GM19463 (cell line): ENCODE measurements at regions not wholly inside any gene's neighbourhood (a gene's known extent, or its start where the extent isn't known, plus 50 kb on each side); places are given as distances from the start of the nearest gene placed in this dataset.

Experiments used
- ATAC-seq: cut with Tn5 transposase; IDR thresholded peaks from one replicate; pipeline ENCODE4 v1.9.1; 2021; ENCODE audit warnings: mild to moderate bottlenecking, moderate library complexity; ENCODE audit not compliant: unreplicated experiment

DNA sequence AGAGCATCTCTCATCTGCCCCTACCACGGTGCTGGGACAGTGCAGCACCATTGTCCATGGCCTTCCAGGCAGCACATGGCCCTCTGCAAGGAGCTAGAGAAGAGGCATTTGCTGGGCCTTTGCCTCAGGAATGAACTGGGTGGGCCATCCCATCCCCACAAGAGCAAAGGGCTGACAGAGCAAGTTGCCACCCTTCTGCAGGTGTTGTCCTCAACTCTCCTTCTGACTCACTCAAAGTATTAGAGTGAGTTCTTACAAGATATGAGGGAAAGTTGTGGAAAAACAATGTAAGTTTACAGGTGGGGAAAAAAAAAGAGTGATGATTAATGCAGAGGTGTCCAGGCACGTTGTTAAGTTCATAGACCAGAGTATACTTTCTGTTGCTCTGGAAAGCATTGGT, 261.2 kb downstream of the SKIDA1 start:
- ATAC-seq = no peak

- ATAC-seq = no peak
Observed at GRCh38 chr10:21263839-21264238, 261.6 kb downstream of the SKIDA1 start.

- no peak for ATAC-seq
Observed at GRCh38 chr10:21263263-21263803, 262.1 kb downstream of the SKIDA1 start.

DNA sequence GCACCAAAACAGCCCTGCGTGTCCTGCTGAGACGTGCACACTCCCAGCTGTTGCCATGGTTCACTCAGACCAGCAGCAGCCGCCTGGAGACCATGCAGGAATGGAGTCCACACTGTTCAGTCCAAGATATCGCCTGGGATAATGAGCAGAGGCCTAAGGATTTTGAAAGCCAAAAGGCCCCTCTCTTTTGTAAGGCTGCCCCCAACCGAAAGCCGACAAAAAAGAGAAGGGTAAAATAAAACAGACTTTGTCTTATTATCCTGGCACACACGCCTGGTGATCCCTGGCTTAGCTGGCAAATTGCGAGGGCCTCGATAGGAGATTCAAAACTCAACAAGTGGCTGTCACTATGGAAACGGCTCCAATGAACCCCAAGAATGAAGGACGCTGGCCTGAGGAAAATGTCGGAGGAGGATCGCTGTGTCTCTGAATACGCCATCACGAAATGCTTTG, 263.6 kb downstream of the SKIDA1 start:
- ATAC-seq = no peak

DNA sequence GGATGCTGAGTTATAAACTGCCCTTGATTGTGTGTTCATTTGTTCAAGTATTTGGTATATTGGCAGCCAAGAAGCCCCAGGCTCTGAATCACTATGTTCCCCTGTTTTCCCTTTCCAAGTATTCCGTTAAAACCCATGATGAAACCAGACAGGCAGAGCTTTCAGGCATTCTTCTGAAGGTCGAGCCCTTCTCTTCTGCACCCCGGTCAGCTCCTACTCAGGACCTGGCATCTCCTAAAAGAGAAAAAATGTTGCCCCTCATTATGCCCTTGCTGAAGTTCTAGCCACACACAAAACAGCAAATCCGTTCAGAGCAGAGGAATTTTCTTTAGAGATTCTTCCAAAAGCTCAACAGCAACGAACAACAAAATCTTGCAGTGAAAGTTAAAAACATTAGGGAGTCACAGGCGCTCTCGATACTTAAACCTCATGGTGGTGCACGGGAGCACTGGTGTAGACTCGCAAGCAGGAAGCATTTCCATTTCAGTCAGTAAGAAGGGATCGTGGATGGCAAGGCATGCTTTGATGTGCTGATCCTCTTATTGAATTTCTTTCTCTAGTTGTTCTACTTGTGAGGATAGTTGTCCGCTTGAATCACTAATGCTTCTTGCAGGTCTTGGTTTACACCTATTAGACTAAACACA, 264.9 kb downstream of the SKIDA1 start:
- no peak for ATAC-seq

GRCh38 chr10:21260066-21260465, 265.4 kb downstream of the SKIDA1 start:
- ATAC-seq = no peak

- no peak for ATAC-seq
Observed at GRCh38 chr10:21257919-21258318, 267.6 kb downstream of the SKIDA1 start.

GRCh38 chr10:21257191-21257590, 268.3 kb downstream of the SKIDA1 start:
- no peak for ATAC-seq

- no peak for ATAC-seq
Observed at GRCh38 chr10:21249435-21249834, 276.0 kb downstream of the SKIDA1 start.

- no peak for ATAC-seq
Observed at GRCh38 chr10:21247592-21247991, 277.9 kb downstream of the SKIDA1 start.

DNA sequence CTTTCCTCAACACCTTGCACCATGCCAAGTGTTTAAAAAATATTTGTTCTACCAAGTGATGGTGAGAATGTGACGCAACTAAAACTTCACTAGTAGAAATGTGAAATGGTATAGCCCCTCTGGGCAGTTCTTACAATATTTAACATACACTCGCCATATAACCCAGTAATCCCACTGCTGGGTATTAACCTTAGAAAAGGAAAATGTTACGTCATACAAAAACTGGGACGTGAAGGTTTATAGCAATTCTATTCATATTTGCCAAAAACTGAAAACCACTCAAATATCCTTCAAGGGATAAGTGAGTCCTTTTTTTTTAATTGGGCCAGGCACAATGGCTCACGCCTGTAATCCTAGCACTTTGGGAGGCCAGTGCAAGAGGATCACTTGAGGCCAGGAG, 279.3 kb downstream of the SKIDA1 start:
- no peak for ATAC-seq

GRCh38 chr10:21243748-21244257, 281.7 kb downstream of the SKIDA1 start:
- no peak for ATAC-seq

GRCh38 chr10:21242915-21243314, 282.6 kb downstream of the SKIDA1 start:
- no peak for ATAC-seq

- no peak for ATAC-seq
Observed at GRCh38 chr10:21238717-21239116, 286.8 kb downstream of the SKIDA1 start.

DNA sequence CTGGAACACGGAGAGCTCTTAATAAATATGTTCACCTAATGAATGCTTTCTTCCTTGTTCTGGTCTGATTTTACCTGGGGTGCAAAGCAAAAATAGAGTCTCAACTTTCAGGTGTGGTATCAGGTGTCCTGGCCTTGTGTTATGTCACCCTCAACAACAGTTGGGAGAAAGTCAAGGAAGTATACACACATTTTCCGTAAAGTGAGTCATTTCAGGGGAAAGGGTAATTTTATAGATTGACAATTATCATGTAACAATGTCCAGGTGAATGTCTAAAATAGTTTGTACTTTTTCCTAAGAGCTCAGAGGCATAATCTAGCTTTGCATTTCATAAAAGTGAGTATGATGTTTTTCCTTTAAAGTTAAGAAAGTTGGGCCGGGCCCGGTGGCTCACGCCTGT, 287.4 kb downstream of the SKIDA1 start:
- ATAC-seq = no peak

DNA sequence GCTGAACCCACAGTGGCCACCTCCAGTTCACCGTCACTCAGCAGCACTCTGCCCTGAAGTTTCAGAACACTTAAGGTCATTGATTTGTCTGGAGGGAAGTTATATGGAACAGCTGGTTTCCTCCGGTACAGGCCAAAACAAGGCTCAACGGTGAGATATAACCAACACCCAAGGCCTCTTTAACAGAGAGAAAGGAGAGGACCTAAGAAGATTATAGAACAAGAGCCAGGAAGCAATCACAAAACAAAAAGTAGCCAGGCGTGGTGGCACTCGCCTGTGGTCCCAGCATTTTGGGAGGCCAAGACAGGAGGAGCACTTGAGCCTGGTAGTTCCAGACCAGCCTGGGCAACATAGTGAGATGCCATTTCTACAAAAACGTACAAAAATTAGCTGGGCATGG, 290.7 kb downstream of the SKIDA1 start:
- ATAC-seq = no peak

DNA sequence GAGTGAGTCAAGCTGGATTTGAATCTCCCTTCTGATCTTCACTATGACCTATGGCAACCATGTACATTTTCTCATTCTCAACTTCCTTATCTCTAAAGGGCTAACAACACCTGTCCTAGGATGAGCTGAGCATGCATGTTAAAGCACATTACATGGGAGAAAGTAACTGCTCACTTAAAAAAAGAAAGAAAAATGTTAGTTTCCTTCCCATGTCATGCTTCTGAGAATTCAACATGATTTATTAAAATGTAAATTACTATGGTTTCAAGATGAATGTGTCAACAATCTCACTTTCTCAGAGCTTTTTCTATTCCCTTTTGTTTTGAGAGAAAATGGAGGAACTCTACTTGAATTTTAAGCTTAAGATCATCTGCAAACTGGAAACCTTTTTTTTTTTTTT, 295.3 kb downstream of the SKIDA1 start:
- no peak for ATAC-seq

DNA sequence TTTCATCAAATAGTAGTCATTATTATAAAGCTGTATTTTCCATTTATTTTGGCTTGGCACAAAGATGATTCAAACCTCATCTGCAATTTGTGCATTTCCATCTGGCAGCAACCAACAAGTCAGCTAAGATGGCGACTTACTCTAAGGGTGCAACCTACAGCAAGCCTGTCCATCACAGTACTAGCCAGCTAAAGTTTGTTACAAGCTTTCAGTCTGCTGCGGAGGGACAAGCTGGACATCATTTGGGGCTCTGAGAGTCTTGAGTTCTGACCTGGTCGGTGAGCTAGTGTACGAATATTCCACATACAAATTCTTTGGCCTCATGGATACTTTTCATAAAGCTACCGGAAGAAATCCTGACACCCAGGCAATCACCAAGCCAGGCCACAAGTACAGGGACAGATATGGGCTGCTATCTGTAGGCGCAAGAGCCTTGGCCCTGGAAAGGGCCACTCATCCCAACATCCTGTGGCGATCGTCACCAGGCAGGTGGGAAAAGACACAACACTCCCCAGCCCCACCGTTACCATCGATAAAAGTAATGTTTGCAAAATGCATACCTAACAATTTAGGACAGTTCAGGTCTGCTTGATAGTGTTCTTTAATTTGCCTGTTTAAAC, 307.6 kb downstream of the SKIDA1 start:
- no peak for ATAC-seq

- no peak for ATAC-seq
Observed at GRCh38 chr10:21217107-21217506, 308.4 kb downstream of the SKIDA1 start.

- ATAC-seq = no peak
Observed at GRCh38 chr10:21214329-21214728, 311.2 kb downstream of the SKIDA1 start.

DNA sequence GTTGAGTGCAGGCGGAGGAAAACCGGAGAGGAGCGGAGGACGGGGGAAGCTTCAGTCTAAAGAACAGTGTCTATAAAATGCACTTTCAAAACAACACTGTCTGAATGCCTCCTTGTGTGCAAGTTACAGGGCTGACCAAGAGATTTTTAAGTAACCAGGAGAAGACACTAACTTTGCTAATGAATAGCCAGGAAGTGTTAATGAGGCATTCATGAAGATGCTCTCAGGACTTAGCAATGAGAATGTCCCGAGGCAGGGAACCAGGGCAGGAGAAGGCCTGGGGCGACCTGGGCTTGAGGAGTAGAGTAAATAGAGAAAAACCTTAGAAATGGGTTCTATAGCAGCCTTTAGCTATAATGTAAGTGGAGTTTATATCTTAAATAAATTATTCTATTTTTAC, 312.1 kb downstream of the SKIDA1 start:
- no peak for ATAC-seq

DNA sequence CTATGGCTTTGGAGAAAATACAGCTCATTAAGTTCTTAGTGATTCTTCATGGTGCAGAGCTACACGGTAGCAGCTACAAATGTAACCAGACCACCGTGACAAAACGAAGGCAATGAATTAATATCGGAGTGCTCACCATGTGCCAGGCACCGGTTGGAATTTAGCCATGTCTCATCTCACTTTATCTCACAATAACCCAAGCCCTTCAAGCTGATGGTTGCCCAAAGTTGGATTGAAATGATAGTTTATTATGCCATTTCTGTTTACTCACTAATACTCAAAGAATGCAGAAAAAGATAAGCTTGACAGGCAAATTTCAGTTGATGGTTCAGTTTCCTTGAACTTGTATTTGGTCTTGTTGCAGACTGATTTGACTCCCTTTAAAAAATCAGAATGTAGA, 312.6 kb downstream of the SKIDA1 start:
- ATAC-seq = no peak
